ENCODE measurements at regions not wholly inside any gene's neighbourhood (a gene's known extent, or its start where the extent isn't known, plus 50 kb on each side); places are given as distances from the start of the nearest gene placed in this dataset.

DNA sequence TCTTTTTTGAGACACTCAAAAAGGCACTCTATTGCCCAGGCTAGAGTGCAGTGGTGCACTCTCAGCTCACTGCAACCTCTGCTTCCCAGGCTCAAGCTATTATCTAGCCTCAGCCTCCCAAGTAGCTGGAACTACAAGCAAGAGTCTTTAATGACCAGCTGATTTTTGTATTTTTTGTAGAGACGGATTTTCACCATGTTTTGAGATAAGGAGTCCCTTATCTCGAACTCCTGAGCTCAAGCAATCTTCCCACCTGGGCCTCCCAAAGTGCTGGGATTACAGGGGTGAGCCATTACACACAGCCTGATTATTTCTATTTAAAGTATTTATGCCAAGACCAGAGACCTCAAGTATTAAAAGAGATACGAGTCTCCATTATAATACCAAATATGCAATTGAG lies 566.1 kb upstream of the CA10 start:
- TF ChIP-seq, protein P1, sequence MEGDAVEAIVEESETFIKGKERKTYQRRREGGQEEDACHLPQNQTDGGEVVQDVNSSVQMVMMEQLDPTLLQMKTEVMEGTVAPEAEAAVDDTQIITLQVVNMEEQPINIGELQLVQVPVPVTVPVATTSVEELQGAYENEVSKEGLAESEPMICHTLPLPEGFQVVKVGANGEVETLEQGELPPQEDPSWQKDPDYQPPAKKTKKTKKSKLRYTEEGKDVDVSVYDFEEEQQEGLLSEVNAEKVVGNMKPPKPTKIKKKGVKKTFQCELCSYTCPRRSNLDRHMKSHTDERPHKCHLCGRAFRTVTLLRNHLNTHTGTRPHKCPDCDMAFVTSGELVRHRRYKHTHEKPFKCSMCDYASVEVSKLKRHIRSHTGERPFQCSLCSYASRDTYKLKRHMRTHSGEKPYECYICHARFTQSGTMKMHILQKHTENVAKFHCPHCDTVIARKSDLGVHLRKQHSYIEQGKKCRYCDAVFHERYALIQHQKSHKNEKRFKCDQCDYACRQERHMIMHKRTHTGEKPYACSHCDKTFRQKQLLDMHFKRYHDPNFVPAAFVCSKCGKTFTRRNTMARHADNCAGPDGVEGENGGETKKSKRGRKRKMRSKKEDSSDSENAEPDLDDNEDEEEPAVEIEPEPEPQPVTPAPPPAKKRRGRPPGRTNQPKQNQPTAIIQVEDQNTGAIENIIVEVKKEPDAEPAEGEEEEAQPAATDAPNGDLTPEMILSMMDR (tag by site-specific recombination; IDR thresholded peaks at IDR 0.05), result no peak
- TF ChIP-seq ZNF350 (tag by site-specific recombination; IDR thresholded peaks at IDR 0.05), result no peak
- TF ChIP-seq ZNF274 (IDR thresholded peaks at IDR 0.05; ENCODE audit: low read length), result no peak
- TF ChIP-seq ZNF274 (tag by site-specific recombination; IDR thresholded peaks at IDR 0.05; ENCODE audit: borderline replicate concordance), result no peak
- TF ChIP-seq ZNF747 (tag by site-specific recombination; IDR thresholded peaks at IDR 0.05), result no peak
- TF ChIP-seq ZNF266 (tag by site-specific recombination; IDR thresholded peaks at IDR 0.05; ENCODE audit: low read depth), result no peak
- TF ChIP-seq ZNF2 (tag by site-specific recombination; IDR thresholded peaks at IDR 0.05), result no peak
- TF ChIP-seq ZNF146 (tag by site-specific recombination; IDR thresholded peaks at IDR 0.05), result no peak
- TF ChIP-seq ZNF239 (tag by site-specific recombination; IDR thresholded peaks at IDR 0.05), result no peak
- TF ChIP-seq ZNF138 (tag by site-specific recombination; IDR thresholded peaks at IDR 0.05; ENCODE audit: borderline replicate concordance), result no peak
- TF ChIP-seq, protein P2, sequence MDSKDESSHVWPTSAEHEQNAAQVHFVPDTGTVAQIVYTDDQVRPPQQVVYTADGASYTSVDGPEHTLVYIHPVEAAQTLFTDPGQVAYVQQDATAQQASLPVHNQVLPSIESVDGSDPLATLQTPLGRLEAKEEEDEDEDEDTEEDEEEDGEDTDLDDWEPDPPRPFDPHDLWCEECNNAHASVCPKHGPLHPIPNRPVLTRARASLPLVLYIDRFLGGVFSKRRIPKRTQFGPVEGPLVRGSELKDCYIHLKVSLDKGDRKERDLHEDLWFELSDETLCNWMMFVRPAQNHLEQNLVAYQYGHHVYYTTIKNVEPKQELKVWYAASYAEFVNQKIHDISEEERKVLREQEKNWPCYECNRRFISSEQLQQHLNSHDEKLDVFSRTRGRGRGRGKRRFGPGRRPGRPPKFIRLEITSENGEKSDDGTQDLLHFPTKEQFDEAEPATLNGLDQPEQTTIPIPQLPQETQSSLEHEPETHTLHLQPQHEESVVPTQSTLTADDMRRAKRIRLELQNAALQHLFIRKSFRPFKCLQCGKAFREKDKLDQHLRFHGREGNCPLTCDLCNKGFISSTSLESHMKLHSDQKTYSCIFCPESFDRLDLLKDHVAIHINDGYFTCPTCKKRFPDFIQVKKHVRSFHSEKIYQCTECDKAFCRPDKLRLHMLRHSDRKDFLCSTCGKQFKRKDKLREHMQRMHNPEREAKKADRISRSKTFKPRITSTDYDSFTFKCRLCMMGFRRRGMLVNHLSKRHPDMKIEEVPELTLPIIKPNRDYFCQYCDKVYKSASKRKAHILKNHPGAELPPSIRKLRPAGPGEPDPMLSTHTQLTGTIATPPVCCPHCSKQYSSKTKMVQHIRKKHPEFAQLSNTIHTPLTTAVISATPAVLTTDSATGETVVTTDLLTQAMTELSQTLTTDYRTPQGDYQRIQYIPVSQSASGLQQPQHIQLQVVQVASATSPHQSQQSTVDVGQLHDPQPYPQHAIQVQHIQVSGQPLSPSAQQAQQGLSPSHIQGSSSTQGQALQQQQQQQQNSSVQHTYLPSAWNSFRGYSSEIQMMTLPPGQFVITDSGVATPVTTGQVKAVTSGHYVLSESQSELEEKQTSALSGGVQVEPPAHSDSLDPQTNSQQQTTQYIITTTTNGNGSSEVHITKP (tag by site-specific recombination; IDR thresholded peaks at IDR 0.05), result no peak
- TF ChIP-seq ZBTB8A (tag by site-specific recombination; IDR thresholded peaks at IDR 0.05), result no peak
- no peak for TF ChIP-seq ZNF701 (tag by site-specific recombination; IDR thresholded peaks at IDR 0.05)
